Stimulated activated CD4-positive, alpha-beta T cell treated with anti-CD3 and anti-CD28 coated beads, Interleukin-15, amount 100 ng/mL, for 48 hours (primary cell): ENCODE measurements at regions not wholly inside any gene's neighbourhood (a gene's known extent, or its start where the extent isn't known, plus 50 kb on each side); places are given as distances from the start of the nearest gene placed in this dataset.
"Not testable (repeated sequence)": the region's sequence is repeated elsewhere in the genome, so short reads cannot be mapped to it uniquely, and the experiment has no call there.

Experiments
- DNase-seq, 2 donors: peaks; one replicate each; pipeline ENCODE4 v3.0.0-alpha.2; 2020; ENCODE audit warnings: low read depth in 2 of 2

DNA sequence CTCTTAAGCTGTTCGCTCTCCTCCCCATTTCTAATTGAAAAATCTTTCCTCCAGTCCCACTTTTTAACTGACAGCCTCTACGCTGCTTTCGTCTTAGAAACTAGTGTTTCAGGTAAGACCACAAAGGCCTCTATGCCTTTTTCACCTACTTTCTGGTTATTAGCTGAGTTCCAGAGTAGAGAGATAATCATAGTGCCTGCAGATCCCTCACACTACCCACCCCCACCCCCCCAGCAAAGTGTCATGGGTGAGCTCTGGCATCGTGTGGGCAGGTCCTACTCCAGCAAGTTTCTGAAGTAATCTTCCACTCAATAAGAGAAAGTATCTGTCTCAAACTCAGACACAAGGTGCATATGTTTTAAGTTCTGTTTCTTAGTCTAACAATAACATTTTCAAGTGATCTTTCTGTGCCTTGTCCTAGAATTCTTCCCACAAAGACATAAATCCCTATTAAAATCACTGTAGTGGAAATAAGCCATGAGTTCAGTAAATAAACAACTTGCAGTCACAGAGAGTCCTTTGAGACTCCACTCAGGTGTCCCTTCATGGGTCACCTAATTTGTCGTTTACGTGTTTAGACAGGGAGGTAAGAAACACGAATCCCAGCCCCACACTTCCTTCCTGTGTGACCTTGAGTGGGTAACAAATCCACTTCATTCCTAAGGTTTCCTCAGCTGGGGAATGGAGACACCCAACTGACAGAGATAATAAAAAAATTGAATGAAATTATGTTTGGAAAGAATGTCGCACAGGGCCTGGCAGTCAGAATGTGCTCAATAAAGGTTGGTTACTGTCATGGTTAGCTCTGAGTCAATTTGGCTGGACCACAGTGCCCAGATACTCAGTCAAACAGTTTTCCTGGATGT is 228.9 kb upstream of the CAND1 start:
- DNase-seq = no peak

DNA sequence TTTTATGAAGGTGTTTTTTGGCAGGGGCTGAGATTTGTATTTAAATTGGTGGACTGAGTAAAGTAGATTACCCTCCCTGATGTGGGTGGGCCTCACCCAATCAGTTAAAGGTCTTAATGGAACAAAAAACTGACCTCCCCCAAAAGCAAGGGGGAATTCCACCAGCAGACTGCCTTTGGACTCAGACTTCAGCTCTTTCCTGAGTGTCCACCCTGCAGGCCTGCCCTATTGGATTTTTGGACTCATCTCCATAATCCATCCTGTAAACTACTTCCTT is 228.4 kb upstream of the CAND1 start:
- no peak for DNase-seq

- DNase-seq = no peak
These were observed 226.4 kb upstream of the CAND1 start for GRCh38 chr12:67042697-67043131.

- DNase-seq = no peak
These were observed 225.4 kb upstream of the CAND1 start for GRCh38 chr12:67043771-67044170.

GRCh38 chr12:67045650-67046049 is 223.5 kb upstream of the CAND1 start:
- DNase-seq = no peak

DNA sequence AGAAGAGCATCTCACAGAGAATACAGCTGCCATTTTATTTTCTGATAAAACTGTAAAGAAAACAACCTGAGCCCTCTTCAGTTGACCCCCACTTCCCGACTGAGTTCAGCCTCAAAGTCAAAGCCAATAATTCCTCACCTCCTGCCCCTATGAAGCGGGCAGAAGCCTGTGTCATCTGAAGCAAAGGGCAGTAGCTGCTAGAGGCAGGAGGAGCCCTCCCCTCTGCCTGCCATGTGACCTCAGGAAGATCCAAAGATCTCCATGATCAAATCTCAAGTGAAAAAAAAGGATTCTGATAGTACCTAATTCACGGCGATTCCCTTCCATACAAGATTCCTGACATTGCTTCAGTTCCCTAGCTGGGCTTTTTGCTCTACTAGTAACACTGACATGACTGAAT is 223.1 kb upstream of the CAND1 start:
- no peak for DNase-seq

DNA sequence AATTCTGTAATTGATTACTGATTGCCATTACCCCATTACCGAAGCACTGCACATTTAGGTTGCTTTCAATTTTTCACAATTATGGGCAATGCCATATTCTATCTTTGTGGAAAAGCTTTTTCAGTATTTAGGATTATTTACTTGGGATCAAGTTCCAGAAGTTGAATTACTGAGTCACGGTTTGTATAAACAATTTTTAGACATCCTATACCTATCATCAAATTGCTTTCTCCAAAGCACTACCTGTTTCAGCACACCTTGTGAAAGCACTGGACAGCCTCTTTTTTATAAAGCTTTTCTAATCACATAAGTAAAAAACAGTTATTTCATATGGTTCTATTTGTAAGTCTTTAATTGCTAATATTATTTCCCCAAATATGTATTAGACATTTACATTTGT is 221.5 kb upstream of the CAND1 start:
- no peak for DNase-seq

DNA sequence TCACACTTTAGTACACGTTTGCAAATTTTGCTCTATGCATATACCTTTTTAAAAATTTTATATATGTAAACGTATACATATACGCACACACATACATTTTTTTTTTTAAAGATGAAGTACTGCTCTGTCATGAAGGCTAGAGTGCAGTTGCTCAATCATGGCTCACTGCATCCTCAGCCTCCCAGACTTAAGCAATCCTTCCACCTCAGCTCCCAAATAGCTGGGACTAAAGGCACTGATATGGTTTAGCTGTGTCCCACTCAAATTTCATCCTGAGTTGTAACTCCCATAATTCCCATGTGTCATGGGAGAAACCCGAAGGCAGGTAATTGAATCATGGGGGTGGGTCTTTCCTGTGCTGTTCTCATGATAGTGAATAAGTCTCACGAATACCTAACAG is 220.8 kb upstream of the CAND1 start:
- DNase-seq = no peak

GRCh38 chr12:67049199-67049598 is 220.0 kb upstream of the CAND1 start:
- not testable (repeated sequence) for DNase-seq

DNA sequence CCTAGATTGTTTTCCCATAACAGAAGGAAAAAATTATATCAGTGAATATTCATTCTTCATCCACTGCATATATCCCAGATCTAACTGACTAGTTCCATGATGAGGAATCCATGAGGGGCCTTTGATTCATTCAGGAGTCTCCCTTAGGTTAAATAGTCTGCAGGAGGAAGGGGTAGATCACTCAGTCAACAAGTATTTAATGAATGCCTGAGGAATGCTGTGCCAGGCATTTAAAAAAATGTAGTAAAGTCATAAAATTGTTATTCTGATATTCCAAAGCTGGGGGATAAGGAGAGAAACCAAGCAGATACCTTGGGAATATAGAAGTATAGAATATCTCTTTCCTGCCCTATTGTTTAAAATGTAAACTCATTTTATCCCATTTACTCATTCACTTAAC is 216.2 kb upstream of the CAND1 start:
- DNase-seq = no peak

DNA sequence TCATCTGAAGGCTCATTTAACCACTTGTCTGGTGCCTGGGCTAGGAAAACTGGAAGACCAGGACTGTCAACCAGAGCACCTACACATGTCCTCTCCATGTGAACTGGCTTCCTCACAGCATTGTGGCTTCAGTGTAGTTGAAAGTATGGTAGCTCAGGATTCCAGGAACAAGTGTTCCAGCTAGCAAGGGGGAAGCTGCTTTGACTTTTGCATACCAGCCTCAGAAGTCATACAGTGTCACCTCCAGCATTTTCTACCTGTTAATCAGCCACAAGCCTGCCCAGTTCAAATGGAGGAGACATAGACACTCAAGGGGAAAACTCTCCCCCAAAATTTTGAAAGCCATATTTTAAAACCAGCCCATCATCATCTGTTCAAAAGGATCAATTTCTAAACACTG is 212.8 kb upstream of the CAND1 start:
- no peak for DNase-seq

GRCh38 chr12:67057072-67057471 is 212.1 kb upstream of the CAND1 start:
- no peak for DNase-seq

GRCh38 chr12:67062193-67062592 is 207.0 kb upstream of the CAND1 start:
- DNase-seq = no peak

DNA sequence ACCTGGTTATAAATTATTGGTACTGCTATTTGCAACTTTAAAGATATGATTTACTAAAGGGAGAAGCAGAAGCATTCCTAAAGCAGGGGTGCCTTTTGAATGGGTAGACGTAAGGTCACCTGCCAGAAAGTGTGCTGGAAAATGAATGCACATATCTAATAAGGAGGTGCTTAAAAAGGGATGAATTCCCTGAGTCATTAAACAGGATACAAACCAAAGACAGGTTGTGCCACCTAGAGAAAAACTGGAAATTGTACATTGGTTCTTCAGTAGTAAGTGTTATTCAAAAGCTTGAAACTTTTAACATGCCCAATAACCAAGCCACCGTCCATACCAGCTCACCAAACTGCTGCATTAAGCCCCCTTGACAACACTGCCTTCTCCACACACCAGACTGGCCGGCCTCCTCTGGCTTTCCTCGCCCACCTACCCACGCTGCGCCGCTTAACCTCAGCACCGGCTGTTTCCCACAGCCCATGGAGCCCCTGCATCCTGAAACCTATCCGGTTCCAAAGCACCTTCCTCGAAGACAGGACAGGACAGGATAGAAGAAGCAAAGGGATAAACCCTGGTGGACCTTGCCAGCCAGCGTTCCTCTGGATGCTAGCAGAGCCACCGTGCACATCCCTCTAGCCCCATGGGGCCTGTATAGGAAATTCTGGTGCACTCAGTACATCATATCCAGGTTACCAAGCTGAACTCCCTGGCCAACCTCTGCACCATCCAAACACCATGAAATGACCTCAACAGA is 201.5 kb upstream of the CAND1 start:
- DNase-seq = no peak

GRCh38 chr12:67068204-67068731 is 200.9 kb upstream of the CAND1 start:
- DNase-seq = no peak

- DNase-seq = no peak
These were observed 200.3 kb upstream of the CAND1 start for GRCh38 chr12:67068761-67069450.

- no peak for DNase-seq
These were observed 199.5 kb upstream of the CAND1 start for GRCh38 chr12:67069451-67070306.

DNA sequence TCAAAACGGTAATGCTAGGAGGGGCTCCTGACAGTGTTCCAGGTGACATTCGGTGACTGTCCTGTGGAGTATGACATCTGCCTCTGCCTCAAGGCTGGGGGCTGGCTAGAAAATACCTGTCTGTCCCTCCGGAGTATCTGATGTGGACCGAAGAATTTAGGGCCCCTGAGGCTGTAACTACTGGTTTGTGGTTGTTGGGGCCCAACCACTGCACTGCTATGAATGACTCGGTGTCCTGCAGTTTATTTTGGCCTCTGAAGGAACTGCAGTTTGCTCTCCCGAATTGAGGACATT is 198.9 kb upstream of the CAND1 start:
- DNase-seq = no peak

- no peak for DNase-seq
These were observed 198.6 kb upstream of the CAND1 start for GRCh38 chr12:67070604-67071003.

DNA sequence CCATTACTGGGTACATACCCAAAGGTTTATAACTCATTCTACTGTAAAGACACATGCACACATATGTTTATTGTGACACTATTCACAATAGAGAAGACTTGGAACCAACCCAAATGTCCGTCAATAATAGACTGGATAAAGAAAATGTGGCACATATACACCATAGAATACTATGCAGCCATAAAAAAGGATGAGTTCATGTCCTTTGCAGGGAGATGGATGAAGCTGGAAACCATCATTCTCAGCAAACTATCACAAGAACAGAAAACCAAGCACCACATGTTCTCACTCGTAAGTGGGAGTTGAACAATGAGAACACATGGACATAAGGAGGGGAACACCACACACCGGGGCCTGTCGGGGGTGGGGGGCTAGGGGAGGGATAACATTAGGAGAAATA is 196.9 kb upstream of the CAND1 start:
- not testable (repeated sequence) for DNase-seq

DNA sequence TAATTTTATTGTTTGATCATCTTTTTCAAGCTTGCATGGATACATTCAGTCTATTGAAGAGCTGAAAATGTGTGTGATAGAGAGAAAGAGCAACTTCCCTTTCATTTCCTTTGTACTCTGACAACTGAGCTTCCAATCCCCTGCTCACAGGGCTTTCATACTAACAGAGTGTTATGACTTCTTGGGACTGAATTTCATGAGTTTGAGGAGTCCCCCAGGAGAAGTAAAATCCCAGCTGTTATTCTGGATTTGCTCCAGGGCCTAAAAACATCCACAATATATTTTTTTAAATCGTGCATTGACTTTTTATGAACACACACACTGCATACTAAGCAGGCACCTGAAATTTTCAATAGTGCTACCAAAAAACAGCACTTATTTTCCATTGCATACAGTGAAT is 195.8 kb upstream of the CAND1 start:
- DNase-seq = no peak

- no peak for DNase-seq
These were observed 195.1 kb upstream of the CAND1 start for GRCh38 chr12:67074072-67074471.
